A549 (cell line): ENCODE measurements at regions not wholly inside any gene's neighbourhood (a gene's known extent, or its start where the extent isn't known, plus 50 kb on each side); places are given as distances from the start of the nearest gene placed in this dataset.
"Not testable (repeated sequence)": the region's sequence is repeated elsewhere in the genome, so short reads cannot be mapped to it uniquely, and the experiment has no call there.

ENCODE experiments used
- BHLHE40 ChIP-seq: IDR thresholded peaks from 2 replicates; pipeline ENCODE4 v1.6.1; 2012; ENCODE audit warnings: low read depth, low read length, inconsistent platforms
- EHMT2 ChIP-seq: fragments of 200-600 bp; sonication (generic); IDR thresholded peaks from 2 replicates; pipeline ENCODE4 v1.6.1; 2016; ENCODE audit warnings: antibody characterized with exemption, low read depth, mild to moderate bottlenecking, moderate library complexity
- ESRRA ChIP-seq: fragments of 150-350 bp; IDR thresholded peaks from 2 replicates; pipeline ENCODE4 v1.6.1; 2014; ENCODE audit warnings: mild to moderate bottlenecking, low read length, borderline replicate concordance
- NFE2L2 ChIP-seq: fragments of 150-350 bp; conservative IDR thresholded peaks from 2 replicates; pipeline ENCODE4 v1.6.1; 2014; ENCODE audit warnings: low read length
- NR3C1 ChIP-seq: fragments of >200 bp; sonication (Bioruptor Twin); formaldehyde crosslinking; IDR thresholded peaks from 3 replicates; pipeline ENCODE4 v1.6.1; 2017
- PHF8 ChIP-seq: fragments of 200-600 bp; sonication (generic); IDR thresholded peaks from 2 replicates; pipeline ENCODE4 v1.6.1; 2016; ENCODE audit warnings: low read depth, mild to moderate bottlenecking, antibody characterized with exemption, moderate library complexity, borderline replicate concordance
- POLR2AphosphoS2 ChIP-seq: conservative IDR thresholded peaks from 2 replicates; pipeline ENCODE4 v1.6.1; 2012; ENCODE audit warnings: low read length, improper control_type of control experiment, inconsistent platforms
- RNF2 ChIP-seq: fragments of 200-600 bp; sonication (generic); IDR thresholded peaks from 2 replicates; pipeline ENCODE4 v1.6.1; 2016; ENCODE audit warnings: low read depth, mild to moderate bottlenecking, antibody characterized with exemption, moderate library complexity, borderline replicate concordance
- SREBF2 ChIP-seq: fragments of 450-650 bp; IDR thresholded peaks from 2 replicates; pipeline ENCODE4 v1.6.1; 2014; ENCODE audit warnings: mild to moderate bottlenecking, moderate library complexity
- TP53 ChIP-seq: fragments of 250-450 bp; sonication (Bioruptor Pico); IDR thresholded peaks from 2 replicates; pipeline ENCODE4 v1.5.0; 2021; ENCODE audit warnings: mild to moderate bottlenecking, moderate library complexity
- ZFP36 ChIP-seq: fragments of 450-650 bp; IDR thresholded peaks from 2 replicates; pipeline ENCODE4 v1.6.1; 2014; ENCODE audit warnings: borderline replicate concordance; ENCODE audit not compliant: partially characterized antibody
- TF ChIP-seq, protein P1 (sequence below): fragments of >200 bp; sonication (Bioruptor Twin); formaldehyde crosslinking; IDR thresholded peaks from 3 replicates; pipeline ENCODE4 v1.5.1; 2016
- TF ChIP-seq, protein P2 (sequence below): fragments of 450-650 bp; IDR thresholded peaks from 2 replicates; pipeline ENCODE4 v1.6.1; 2014; ENCODE audit warnings: antibody characterized with exemption
- TF ChIP-seq, protein P3 (sequence below): fragments of 200-600 bp; sonication (generic); IDR thresholded peaks from 2 replicates; pipeline ENCODE4 v1.6.1; 2016; ENCODE audit warnings: antibody characterized with exemption, mild to moderate bottlenecking, moderate library complexity

DNA sequence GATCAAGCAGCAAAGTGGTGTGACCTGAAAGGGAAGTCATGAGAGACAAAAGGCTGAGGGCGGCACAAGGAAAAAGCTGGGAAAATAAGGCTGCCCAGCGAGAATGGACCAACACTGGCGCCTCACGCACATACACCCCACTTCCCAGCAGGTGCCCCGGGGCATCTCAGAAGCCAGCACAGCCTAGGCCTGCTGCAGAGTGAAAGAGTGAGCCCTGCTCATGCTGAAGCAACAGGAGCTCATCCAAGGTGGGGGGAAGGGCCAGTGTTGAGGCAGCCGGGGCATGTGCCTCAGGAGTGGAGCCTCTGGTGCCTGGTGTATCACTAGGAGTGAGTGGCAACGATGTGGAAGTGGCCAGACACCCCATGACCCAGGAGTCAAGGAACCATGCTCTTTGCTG is 158.8 kb downstream of the SPATA31A6 start:
- TF ChIP-seq, protein P1, sequence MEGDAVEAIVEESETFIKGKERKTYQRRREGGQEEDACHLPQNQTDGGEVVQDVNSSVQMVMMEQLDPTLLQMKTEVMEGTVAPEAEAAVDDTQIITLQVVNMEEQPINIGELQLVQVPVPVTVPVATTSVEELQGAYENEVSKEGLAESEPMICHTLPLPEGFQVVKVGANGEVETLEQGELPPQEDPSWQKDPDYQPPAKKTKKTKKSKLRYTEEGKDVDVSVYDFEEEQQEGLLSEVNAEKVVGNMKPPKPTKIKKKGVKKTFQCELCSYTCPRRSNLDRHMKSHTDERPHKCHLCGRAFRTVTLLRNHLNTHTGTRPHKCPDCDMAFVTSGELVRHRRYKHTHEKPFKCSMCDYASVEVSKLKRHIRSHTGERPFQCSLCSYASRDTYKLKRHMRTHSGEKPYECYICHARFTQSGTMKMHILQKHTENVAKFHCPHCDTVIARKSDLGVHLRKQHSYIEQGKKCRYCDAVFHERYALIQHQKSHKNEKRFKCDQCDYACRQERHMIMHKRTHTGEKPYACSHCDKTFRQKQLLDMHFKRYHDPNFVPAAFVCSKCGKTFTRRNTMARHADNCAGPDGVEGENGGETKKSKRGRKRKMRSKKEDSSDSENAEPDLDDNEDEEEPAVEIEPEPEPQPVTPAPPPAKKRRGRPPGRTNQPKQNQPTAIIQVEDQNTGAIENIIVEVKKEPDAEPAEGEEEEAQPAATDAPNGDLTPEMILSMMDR: not testable (repeated sequence)
- not testable (repeated sequence) for TF ChIP-seq NR3C1; ESRRA; RNF2; ZFP36; SREBF2; PHF8; POLR2AphosphoS2; TP53 (CRISPR knock-in tag); BHLHE40; NFE2L2; EHMT2
- TF ChIP-seq, protein P2, sequence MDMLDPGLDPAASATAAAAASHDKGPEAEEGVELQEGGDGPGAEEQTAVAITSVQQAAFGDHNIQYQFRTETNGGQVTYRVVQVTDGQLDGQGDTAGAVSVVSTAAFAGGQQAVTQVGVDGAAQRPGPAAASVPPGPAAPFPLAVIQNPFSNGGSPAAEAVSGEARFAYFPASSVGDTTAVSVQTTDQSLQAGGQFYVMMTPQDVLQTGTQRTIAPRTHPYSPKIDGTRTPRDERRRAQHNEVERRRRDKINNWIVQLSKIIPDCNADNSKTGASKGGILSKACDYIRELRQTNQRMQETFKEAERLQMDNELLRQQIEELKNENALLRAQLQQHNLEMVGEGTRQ: not testable (repeated sequence)
- TF ChIP-seq, protein P3, sequence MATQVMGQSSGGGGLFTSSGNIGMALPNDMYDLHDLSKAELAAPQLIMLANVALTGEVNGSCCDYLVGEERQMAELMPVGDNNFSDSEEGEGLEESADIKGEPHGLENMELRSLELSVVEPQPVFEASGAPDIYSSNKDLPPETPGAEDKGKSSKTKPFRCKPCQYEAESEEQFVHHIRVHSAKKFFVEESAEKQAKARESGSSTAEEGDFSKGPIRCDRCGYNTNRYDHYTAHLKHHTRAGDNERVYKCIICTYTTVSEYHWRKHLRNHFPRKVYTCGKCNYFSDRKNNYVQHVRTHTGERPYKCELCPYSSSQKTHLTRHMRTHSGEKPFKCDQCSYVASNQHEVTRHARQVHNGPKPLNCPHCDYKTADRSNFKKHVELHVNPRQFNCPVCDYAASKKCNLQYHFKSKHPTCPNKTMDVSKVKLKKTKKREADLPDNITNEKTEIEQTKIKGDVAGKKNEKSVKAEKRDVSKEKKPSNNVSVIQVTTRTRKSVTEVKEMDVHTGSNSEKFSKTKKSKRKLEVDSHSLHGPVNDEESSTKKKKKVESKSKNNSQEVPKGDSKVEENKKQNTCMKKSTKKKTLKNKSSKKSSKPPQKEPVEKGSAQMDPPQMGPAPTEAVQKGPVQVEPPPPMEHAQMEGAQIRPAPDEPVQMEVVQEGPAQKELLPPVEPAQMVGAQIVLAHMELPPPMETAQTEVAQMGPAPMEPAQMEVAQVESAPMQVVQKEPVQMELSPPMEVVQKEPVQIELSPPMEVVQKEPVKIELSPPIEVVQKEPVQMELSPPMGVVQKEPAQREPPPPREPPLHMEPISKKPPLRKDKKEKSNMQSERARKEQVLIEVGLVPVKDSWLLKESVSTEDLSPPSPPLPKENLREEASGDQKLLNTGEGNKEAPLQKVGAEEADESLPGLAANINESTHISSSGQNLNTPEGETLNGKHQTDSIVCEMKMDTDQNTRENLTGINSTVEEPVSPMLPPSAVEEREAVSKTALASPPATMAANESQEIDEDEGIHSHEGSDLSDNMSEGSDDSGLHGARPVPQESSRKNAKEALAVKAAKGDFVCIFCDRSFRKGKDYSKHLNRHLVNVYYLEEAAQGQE: not testable (repeated sequence)
